ENCODE measurements at regions not wholly inside any gene's neighbourhood (a gene's known extent, or its start where the extent isn't known, plus 50 kb on each side); places are given as distances from the start of the nearest gene placed in this dataset.

DNA sequence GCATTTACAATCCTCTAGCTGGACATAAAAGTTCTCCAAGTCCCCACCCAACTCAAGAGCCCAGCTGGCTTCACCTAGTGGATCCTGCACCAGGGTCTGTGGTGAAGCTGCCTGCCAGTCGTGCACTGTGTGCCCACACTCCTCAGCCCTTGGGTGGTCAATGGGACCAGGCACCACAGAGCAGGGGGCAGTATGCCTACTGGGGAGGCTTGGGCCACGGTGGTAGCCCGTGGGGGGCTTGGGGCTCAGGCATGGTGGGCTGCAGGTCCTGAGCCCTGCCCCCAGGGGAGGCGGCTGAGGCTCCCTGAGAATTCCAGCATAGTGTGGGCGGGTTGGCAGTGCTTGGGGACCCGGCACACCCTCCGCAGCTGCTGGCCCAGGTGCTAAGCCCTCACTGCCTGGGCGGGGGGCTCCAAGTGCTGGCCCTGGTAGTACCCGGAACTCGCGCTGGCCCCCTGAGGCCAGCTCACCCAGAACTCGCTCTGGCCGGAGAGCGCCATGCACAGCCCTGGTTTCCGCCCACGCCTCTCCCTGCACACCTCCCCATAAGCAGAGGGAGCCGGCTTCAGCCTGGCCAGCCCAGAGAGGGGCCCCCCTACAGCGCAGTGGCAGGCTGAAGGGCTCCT lies 1473.4 kb downstream of the SUCLG1 start:
- 93 to 95% (median 93%) methylated on average over 14 to 18 of the region's 18 CpGs for WGBS, 3 donors
- intact Hi-C loops (cut with DNase I) = no loop called here
- H3K4me3 ChIP-seq = no peak overlapping the region
- no peak for DNase-seq
- H3K27ac ChIP-seq = no peak overlapping the region
- TF ChIP-seq, protein P1, sequence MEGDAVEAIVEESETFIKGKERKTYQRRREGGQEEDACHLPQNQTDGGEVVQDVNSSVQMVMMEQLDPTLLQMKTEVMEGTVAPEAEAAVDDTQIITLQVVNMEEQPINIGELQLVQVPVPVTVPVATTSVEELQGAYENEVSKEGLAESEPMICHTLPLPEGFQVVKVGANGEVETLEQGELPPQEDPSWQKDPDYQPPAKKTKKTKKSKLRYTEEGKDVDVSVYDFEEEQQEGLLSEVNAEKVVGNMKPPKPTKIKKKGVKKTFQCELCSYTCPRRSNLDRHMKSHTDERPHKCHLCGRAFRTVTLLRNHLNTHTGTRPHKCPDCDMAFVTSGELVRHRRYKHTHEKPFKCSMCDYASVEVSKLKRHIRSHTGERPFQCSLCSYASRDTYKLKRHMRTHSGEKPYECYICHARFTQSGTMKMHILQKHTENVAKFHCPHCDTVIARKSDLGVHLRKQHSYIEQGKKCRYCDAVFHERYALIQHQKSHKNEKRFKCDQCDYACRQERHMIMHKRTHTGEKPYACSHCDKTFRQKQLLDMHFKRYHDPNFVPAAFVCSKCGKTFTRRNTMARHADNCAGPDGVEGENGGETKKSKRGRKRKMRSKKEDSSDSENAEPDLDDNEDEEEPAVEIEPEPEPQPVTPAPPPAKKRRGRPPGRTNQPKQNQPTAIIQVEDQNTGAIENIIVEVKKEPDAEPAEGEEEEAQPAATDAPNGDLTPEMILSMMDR (IDR thresholded peaks at IDR 0.05) = no peak
- no peak for TF ChIP-seq POLR2A (IDR thresholded peaks at IDR 0.05)
- no peak for TF ChIP-seq EP300 (IDR thresholded peaks at IDR 0.05)
- no peaks in the 10 kb centered on the region for H3K27me3 ChIP-seq
- H3K36me3 ChIP-seq = no peaks in the 10 kb centered on the region
- no peaks in the 10 kb centered on the region for H3K9me3 ChIP-seq
- H3K4me1 ChIP-seq (ENCODE audit: insufficient read depth) = no peaks in the 10 kb centered on the region

DNA sequence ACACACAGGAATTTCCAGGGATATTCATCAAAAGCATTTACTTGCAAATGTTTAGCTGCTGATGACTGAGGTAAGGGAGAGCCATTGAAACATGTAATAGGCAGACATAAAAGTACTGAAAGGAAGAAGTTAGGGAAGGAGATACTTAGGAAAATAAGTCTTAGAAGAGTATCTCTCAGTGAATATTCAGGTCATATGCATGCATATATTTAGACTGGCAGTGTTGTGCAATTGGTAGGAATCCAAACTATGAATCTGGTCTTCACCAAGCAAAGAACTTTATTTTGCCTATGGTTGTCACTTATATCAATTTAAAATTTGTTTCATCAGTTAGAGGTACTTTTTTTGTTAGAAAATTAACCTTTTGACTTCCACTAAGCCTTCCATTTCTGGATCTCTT lies 1490.7 kb downstream of the SUCLG1 start:
- Histone ChIP-seq H3K9me3 (no peaks in the 10 kb centered on the region), H3K27ac (no peak overlapping the region), H3K4me1 (ENCODE audit: insufficient read depth) (no peaks in the 10 kb centered on the region), H3K27me3 (no peaks in the 10 kb centered on the region), H3K4me3 (no peak overlapping the region), H3K36me3 (no peaks in the 10 kb centered on the region)
- no peak for TF ChIP-seq EP300 (IDR thresholded peaks at IDR 0.05)
- no peak for TF ChIP-seq POLR2A (IDR thresholded peaks at IDR 0.05)
- TF ChIP-seq, protein P1 (IDR thresholded peaks at IDR 0.05) = no peak
- DNase-seq = no peak
- intact Hi-C loops (cut with DNase I) = no loop called here

DNA sequence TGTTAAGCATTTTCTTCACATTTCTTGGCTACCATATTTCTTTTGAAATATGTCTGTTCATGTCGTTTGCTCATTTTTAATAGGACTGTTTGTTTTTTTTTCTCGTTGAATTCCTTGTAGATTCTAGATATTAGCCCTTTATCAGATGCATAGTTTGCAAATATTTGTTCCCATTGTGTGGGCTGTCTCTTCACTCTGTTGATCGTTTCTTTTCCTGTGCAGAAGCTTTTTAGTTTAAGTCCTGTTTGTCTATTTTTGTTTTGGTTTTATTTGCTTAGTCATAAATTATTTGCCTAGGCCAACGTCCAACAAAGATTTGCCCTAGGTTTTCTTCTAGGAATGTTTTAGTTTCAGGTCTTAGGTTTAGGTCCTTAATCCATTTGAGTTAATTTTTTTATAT lies 1494.7 kb downstream of the SUCLG1 start:
- TF ChIP-seq, protein P1 (IDR thresholded peaks at IDR 0.05) = no peak
- no peak for TF ChIP-seq EP300 (IDR thresholded peaks at IDR 0.05)
- H3K27me3 ChIP-seq = no peaks in the 10 kb centered on the region
- no peaks in the 10 kb centered on the region for H3K4me1 ChIP-seq (ENCODE audit: insufficient read depth)
- H3K27ac ChIP-seq = no peak overlapping the region
- 60 to 67% (median 62%) methylated on average over 4 of the region's 4 CpGs for WGBS, 3 donors
- no peaks in the 10 kb centered on the region for H3K9me3 ChIP-seq
- no peaks in the 10 kb centered on the region for H3K36me3 ChIP-seq
- DNase-seq = no peak
- intact Hi-C loops (cut with DNase I) = no loop called here
- no peak overlapping the region for H3K4me3 ChIP-seq

DNA sequence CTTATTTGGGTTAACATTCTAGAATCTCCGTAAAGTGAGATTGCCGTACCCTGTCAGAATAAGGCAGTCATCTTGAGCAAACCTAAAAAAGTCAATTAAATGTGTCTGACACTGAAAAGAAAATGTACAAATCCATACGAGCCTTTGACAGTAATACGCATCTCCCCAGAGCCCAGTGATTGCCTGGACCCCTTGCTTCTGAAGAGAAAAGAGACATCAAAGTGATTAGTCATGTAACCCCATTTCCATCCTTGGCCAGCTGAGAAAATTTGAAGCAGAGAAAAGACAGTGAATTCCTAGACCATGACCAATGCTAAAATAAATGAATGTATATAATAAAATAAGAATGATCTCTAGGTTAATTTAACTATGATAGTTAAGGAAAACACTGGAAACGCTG lies 1499.4 kb downstream of the SUCLG1 start:
- intact Hi-C loops (cut with DNase I) = no loop called here
- TF ChIP-seq EP300 (IDR thresholded peaks at IDR 0.05) = no peak
- TF ChIP-seq, protein P1 (IDR thresholded peaks at IDR 0.05) = no peak
- TF ChIP-seq POLR2A (IDR thresholded peaks at IDR 0.05) = no peak
- Histone ChIP-seq H3K27ac (no peak overlapping the region), H3K27me3 (no peaks in the 10 kb centered on the region), H3K4me3 (no peak overlapping the region), H3K36me3 (no peaks in the 10 kb centered on the region), H3K9me3 (no peaks in the 10 kb centered on the region), H3K4me1 (ENCODE audit: insufficient read depth) (no peaks in the 10 kb centered on the region)
- DNase-seq = no peak
- 84 to 89% (median 84%) methylated on average over 5 of the region's 5 CpGs for WGBS, 3 donors

Measured in ovary (tissue), 7 donors.